ENCODE measurements at regions not wholly inside any gene's neighbourhood (a gene's known extent, or its start where the extent isn't known, plus 50 kb on each side); places are given as distances from the start of the nearest gene placed in this dataset.

DNA sequence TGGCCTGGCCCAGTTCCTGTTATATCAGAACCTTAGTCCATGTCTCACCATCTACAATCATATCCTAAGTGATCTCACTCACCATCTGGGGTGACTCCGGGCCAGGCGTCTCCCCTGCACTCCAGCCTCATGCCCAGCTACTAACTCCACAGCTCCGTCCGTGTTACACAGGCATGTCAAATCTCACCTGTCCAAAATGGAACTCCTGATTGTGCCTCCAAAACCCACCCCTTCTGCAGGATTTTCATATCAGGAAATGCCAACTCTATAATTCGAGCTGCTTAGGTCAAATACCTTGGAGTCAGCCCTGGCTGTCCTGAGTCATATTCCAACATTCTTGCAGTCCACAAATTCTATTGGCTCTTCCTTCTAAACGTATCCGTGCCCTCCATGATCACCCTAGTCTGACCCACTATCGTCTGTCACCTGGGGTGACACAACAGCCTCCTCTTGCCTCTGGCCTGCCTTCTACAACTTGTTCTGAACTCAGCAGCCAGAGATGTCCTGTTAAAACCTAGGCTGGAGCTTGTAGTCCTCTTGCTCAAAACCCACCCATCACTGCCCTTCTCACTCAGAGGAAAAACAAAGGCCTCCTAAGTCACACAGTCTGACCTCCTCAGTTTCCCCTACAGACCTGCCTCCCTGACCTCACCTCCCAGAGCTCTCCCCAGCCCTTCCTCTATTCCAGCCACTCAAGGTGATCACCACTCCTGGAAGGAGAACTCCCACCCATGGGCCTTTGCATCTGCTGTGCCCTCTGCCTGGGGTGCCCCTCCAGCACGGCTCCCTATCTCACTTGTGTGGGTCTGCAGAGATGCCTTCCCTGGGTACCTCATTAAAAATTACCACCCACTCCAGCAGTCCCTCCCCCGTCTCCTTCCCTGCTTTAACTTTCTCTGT is 85.3 kb upstream of the SIRPA start:
- no peaks in the 10 kb centered on the region for H3K9me3 ChIP-seq (ENCODE audit: control insufficient read depth in 2 of 2, low read length in 2 of 2)
- H3K36me3 ChIP-seq (ENCODE audit: control insufficient read depth in 2 of 2, insufficient read depth in 2 of 2, low read length in 2 of 2) = no peaks in the 10 kb centered on the region
- H3K9ac ChIP-seq (ENCODE audit: low read length in 2 of 2) = no peak overlapping the region
- peaks cover 15% of the 10 kb centered on the region for H3K4me1 ChIP-seq (ENCODE audit: control insufficient read depth, insufficient read depth, low read length)
- no peak overlapping the region for H3K27ac ChIP-seq (ENCODE audit: low read length)
- no peak overlapping the region for H3K4me3 ChIP-seq (ENCODE audit: low read length in 2 of 2)
- no peaks in the 10 kb centered on the region for H3K27me3 ChIP-seq (ENCODE audit: control insufficient read depth in 1 of 2, insufficient read depth in 2 of 2, low read length in 2 of 2)

GRCh38 chr20:1809131-1809572 is 86.1 kb upstream of the SIRPA start:
- peaks cover 15% of the 10 kb centered on the region for H3K4me1 ChIP-seq (ENCODE audit: control insufficient read depth, insufficient read depth, low read length)
- no peak overlapping the region for H3K4me3 ChIP-seq (ENCODE audit: low read length in 2 of 2)
- no peaks in the 10 kb centered on the region for H3K36me3 ChIP-seq (ENCODE audit: control insufficient read depth in 2 of 2, insufficient read depth in 2 of 2, low read length in 2 of 2)
- no peaks in the 10 kb centered on the region for H3K27me3 ChIP-seq (ENCODE audit: control insufficient read depth in 1 of 2, insufficient read depth in 2 of 2, low read length in 2 of 2)
- H3K27ac ChIP-seq (ENCODE audit: low read length) = no peak overlapping the region
- H3K9ac ChIP-seq (ENCODE audit: low read length in 2 of 2) = no peak overlapping the region
- H3K9me3 ChIP-seq (ENCODE audit: control insufficient read depth in 2 of 2, low read length in 2 of 2) = no peaks in the 10 kb centered on the region

GRCh38 chr20:1808101-1808500 is 87.1 kb upstream of the SIRPA start:
- Histone ChIP-seq H3K27me3 (ENCODE audit: control insufficient read depth in 1 of 2, insufficient read depth in 2 of 2, low read length in 2 of 2) (no peaks in the 10 kb centered on the region), H3K27ac (ENCODE audit: low read length) (no peak overlapping the region), H3K9ac (ENCODE audit: low read length in 2 of 2) (no peak overlapping the region), H3K4me1 (ENCODE audit: control insufficient read depth, insufficient read depth, low read length) (peaks cover 15% of the 10 kb centered on the region), H3K9me3 (ENCODE audit: control insufficient read depth in 2 of 2, low read length in 2 of 2) (no peaks in the 10 kb centered on the region), H3K36me3 (ENCODE audit: control insufficient read depth in 2 of 2, insufficient read depth in 2 of 2, low read length in 2 of 2) (no peaks in the 10 kb centered on the region), H3K4me3 (ENCODE audit: low read length in 2 of 2) (no peak overlapping the region)

DNA sequence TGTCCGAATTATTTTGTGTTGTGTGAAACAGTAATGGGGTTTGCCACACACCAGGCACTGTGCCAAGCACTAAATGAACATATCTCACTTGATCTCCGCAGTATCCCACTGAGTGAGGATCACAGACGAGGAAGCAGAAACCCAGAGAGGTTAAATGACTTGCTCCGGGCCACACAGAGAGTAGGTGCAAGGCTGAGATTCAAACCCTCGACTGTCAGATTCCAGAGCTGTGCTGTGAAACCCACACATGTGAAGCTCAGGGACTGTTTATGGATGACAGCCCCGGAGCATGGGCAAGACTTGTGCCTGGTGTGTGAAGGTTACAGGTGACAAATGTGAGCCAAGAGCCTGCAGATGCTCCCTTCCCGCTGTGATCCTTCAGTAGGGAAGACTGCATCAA is 87.8 kb upstream of the SIRPA start:
- no peak overlapping the region for H3K4me3 ChIP-seq (ENCODE audit: low read length in 2 of 2)
- no peak overlapping the region for H3K27ac ChIP-seq (ENCODE audit: low read length)

GRCh38 chr20:1806456-1806855 is 88.8 kb upstream of the SIRPA start:
- H3K9ac ChIP-seq (ENCODE audit: low read length in 2 of 2) = no peak overlapping the region
- no peak overlapping the region for H3K4me3 ChIP-seq (ENCODE audit: low read length in 2 of 2)
- H3K4me1 ChIP-seq (ENCODE audit: control insufficient read depth, insufficient read depth, low read length) = peaks cover 19% of the 10 kb centered on the region
- H3K36me3 ChIP-seq (ENCODE audit: control insufficient read depth in 2 of 2, insufficient read depth in 2 of 2, low read length in 2 of 2) = no peaks in the 10 kb centered on the region
- H3K27me3 ChIP-seq (ENCODE audit: control insufficient read depth in 1 of 2, insufficient read depth in 2 of 2, low read length in 2 of 2) = no peaks in the 10 kb centered on the region
- no peak overlapping the region for H3K27ac ChIP-seq (ENCODE audit: low read length)
- H3K9me3 ChIP-seq (ENCODE audit: control insufficient read depth in 2 of 2, low read length in 2 of 2) = no peaks in the 10 kb centered on the region

More for the DNA sequence above, 87.8 kb upstream of the SIRPA start:
- peaks cover 19% of the 10 kb centered on the region for H3K4me1 ChIP-seq (ENCODE audit: control insufficient read depth, insufficient read depth, low read length)
- no peaks in the 10 kb centered on the region for H3K36me3 ChIP-seq (ENCODE audit: control insufficient read depth in 2 of 2, insufficient read depth in 2 of 2, low read length in 2 of 2)
- H3K9me3 ChIP-seq (ENCODE audit: control insufficient read depth in 2 of 2, low read length in 2 of 2) = no peaks in the 10 kb centered on the region
- no peaks in the 10 kb centered on the region for H3K27me3 ChIP-seq (ENCODE audit: control insufficient read depth in 1 of 2, insufficient read depth in 2 of 2, low read length in 2 of 2)
- H3K9ac ChIP-seq (ENCODE audit: low read length in 2 of 2) = no peak overlapping the region

GRCh38 chr20:1805816-1806215 is 89.4 kb upstream of the SIRPA start:
- Histone ChIP-seq H3K27me3 (ENCODE audit: control insufficient read depth in 1 of 2, insufficient read depth in 2 of 2, low read length in 2 of 2) (peaks cover 0 to 2% of the 10 kb centered on the region in 2 donors), H3K9me3 (ENCODE audit: control insufficient read depth in 2 of 2, low read length in 2 of 2) (no peaks in the 10 kb centered on the region), H3K4me3 (ENCODE audit: low read length in 2 of 2) (no peak overlapping the region), H3K36me3 (ENCODE audit: control insufficient read depth in 2 of 2, insufficient read depth in 2 of 2, low read length in 2 of 2) (no peaks in the 10 kb centered on the region), H3K27ac (ENCODE audit: low read length) (no peak overlapping the region), H3K9ac (ENCODE audit: low read length in 2 of 2) (no peak overlapping the region), H3K4me1 (ENCODE audit: control insufficient read depth, insufficient read depth, low read length) (peaks cover 19% of the 10 kb centered on the region)

- Histone ChIP-seq H3K9me3 (ENCODE audit: control insufficient read depth in 2 of 2, low read length in 2 of 2) (no peaks in the 10 kb centered on the region), H3K27me3 (ENCODE audit: control insufficient read depth in 1 of 2, insufficient read depth in 2 of 2, low read length in 2 of 2) (peaks cover 0 to 2% of the 10 kb centered on the region in 2 donors), H3K27ac (ENCODE audit: low read length) (no peak overlapping the region), H3K36me3 (ENCODE audit: control insufficient read depth in 2 of 2, insufficient read depth in 2 of 2, low read length in 2 of 2) (no peaks in the 10 kb centered on the region), H3K4me3 (ENCODE audit: low read length in 2 of 2) (no peak overlapping the region), H3K4me1 (ENCODE audit: control insufficient read depth, insufficient read depth, low read length) (peaks cover 19% of the 10 kb centered on the region), H3K9ac (ENCODE audit: low read length in 2 of 2) (no peak overlapping the region)
Measured at GRCh38 chr20:1805161-1805581, 90.0 kb upstream of the SIRPA start.

GRCh38 chr20:1804554-1804956 is 90.7 kb upstream of the SIRPA start:
- Histone ChIP-seq H3K9me3 (ENCODE audit: control insufficient read depth in 2 of 2, low read length in 2 of 2) (no peaks in the 10 kb centered on the region), H3K9ac (ENCODE audit: low read length in 2 of 2) (no peak overlapping the region), H3K4me3 (ENCODE audit: low read length in 2 of 2) (no peak overlapping the region), H3K27ac (ENCODE audit: low read length) (no peak overlapping the region), H3K36me3 (ENCODE audit: control insufficient read depth in 2 of 2, insufficient read depth in 2 of 2, low read length in 2 of 2) (no peaks in the 10 kb centered on the region), H3K4me1 (ENCODE audit: control insufficient read depth, insufficient read depth, low read length) (peaks cover 19% of the 10 kb centered on the region), H3K27me3 (ENCODE audit: control insufficient read depth in 1 of 2, insufficient read depth in 2 of 2, low read length in 2 of 2) (peaks cover 0 to 2% of the 10 kb centered on the region in 2 donors)

DNA sequence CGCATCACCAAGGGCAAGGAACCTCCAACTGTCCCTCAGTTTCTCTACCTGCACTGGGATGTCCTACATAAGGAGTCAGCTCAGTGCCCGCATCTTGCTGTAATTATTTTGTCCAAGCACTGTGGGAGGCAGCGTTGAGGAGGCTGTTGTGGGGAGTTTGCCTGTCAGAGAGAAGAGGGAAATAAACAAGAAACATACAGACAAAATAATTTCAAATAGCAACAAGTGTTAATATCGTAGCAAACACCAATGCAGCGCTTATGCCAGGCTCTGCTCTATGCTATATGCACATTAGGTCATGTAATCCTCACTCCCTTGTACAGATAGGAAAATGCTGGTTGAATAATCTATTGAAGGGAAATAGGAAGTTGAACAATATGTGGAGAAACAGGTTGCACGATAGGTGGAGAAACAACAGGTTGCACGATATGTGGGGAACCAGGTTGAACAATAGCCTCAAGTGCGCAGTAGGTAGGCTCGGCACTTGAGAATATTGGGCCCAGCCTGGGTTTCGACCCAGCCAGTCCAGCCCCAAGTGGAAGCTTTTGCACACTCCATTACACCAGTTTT is 91.2 kb upstream of the SIRPA start:
- peaks cover 0 to 2% of the 10 kb centered on the region in 2 donors for H3K27me3 ChIP-seq (ENCODE audit: control insufficient read depth in 1 of 2, insufficient read depth in 2 of 2, low read length in 2 of 2)
- peaks cover 19% of the 10 kb centered on the region for H3K4me1 ChIP-seq (ENCODE audit: control insufficient read depth, insufficient read depth, low read length)
- no peak overlapping the region for H3K27ac ChIP-seq (ENCODE audit: low read length)
- no peaks in the 10 kb centered on the region for H3K36me3 ChIP-seq (ENCODE audit: control insufficient read depth in 2 of 2, insufficient read depth in 2 of 2, low read length in 2 of 2)
- peak overlapping the region; percentile 36 to 39 for H3K9ac ChIP-seq (ENCODE audit: low read length in 2 of 2)
- H3K4me3 ChIP-seq (ENCODE audit: low read length in 2 of 2) = peak overlapping the region; percentile 65 to 74
- H3K9me3 ChIP-seq (ENCODE audit: control insufficient read depth in 2 of 2, low read length in 2 of 2) = no peaks in the 10 kb centered on the region

- peaks cover 0 to 2% of the 10 kb centered on the region in 2 donors for H3K27me3 ChIP-seq (ENCODE audit: control insufficient read depth in 1 of 2, insufficient read depth in 2 of 2, low read length in 2 of 2)
- no peaks in the 10 kb centered on the region for H3K9me3 ChIP-seq (ENCODE audit: control insufficient read depth in 2 of 2, low read length in 2 of 2)
- H3K4me1 ChIP-seq (ENCODE audit: control insufficient read depth, insufficient read depth, low read length) = peaks cover 19% of the 10 kb centered on the region
- peak overlapping the region; percentile 65 to 74 for H3K4me3 ChIP-seq (ENCODE audit: low read length in 2 of 2)
- H3K9ac ChIP-seq (ENCODE audit: low read length in 2 of 2) = peak overlapping the region; percentile 36 to 57
- no peaks in the 10 kb centered on the region for H3K36me3 ChIP-seq (ENCODE audit: control insufficient read depth in 2 of 2, insufficient read depth in 2 of 2, low read length in 2 of 2)
- H3K27ac ChIP-seq (ENCODE audit: low read length) = no peak overlapping the region
Measured at GRCh38 chr20:1803061-1803931, 91.9 kb upstream of the SIRPA start.

Data from stomach smooth muscle (tissue), 2 donors.